ENCODE measurements at regions not wholly inside any gene's neighbourhood (a gene's known extent, or its start where the extent isn't known, plus 50 kb on each side); places are given as distances from the start of the nearest gene placed in this dataset.

- no peak overlapping the region for H3K27ac ChIP-seq
- no peaks in the 10 kb centered on the region for H3K9me3 ChIP-seq
- intact Hi-C loops (cut with DNase I), result no loop called here
- no peak overlapping the region for H3K4me3 ChIP-seq
- H3K27me3 ChIP-seq, result no peaks in the 10 kb centered on the region
- no peak for DNase-seq
- TF ChIP-seq CTCF (IDR thresholded peaks at IDR 0.05) (no peak), POLR2A (IDR thresholded peaks at IDR 0.05) (no peak)
- no peaks in the 10 kb centered on the region for H3K36me3 ChIP-seq
- WGBS (ENCODE audit: insufficient coverage, low coverage, low lambda C conversion rate, missing lambda C conversion rate), result 44% methylated on average over 2 of the region's 2 CpGs
- no peaks in the 10 kb centered on the region for H3K4me1 ChIP-seq
- ATAC-seq, result no peak
Measured at GRCh38 chr1:239635276-239635675, 248.9 kb downstream of the CHRM3 start.

- H3K4me1 ChIP-seq, result no peaks in the 10 kb centered on the region
- H3K4me3 ChIP-seq, result no peak overlapping the region
- ATAC-seq (no peak), DNase-seq (no peak)
- no peak for TF ChIP-seq POLR2A (IDR thresholded peaks at IDR 0.05)
- no peak for TF ChIP-seq CTCF (IDR thresholded peaks at IDR 0.05)
- H3K27ac ChIP-seq, result no peak overlapping the region
- no peaks in the 10 kb centered on the region for H3K9me3 ChIP-seq
- H3K36me3 ChIP-seq, result no peaks in the 10 kb centered on the region
- no peaks in the 10 kb centered on the region for H3K27me3 ChIP-seq
- intact Hi-C loops (cut with DNase I), result no loop called here
- WGBS (ENCODE audit: insufficient coverage, low coverage, low lambda C conversion rate, missing lambda C conversion rate), result 27% methylated on average over 3 of the region's 3 CpGs
Measured at GRCh38 chr1:239636347-239636746, 250.0 kb downstream of the CHRM3 start.

GRCh38 chr1:239644604-239645003 lies 258.2 kb downstream of the CHRM3 start:
- no peaks in the 10 kb centered on the region for H3K9me3 ChIP-seq
- TF ChIP-seq POLR2A (IDR thresholded peaks at IDR 0.05) (no peak), CTCF (IDR thresholded peaks at IDR 0.05) (no peak)
- no peaks in the 10 kb centered on the region for H3K4me1 ChIP-seq
- no peak overlapping the region for H3K27ac ChIP-seq
- no peak overlapping the region for H3K4me3 ChIP-seq
- no peak for ATAC-seq
- H3K36me3 ChIP-seq, result no peaks in the 10 kb centered on the region
- 55% methylated on average over 2 of the region's 3 CpGs for WGBS (ENCODE audit: insufficient coverage, low coverage, low lambda C conversion rate, missing lambda C conversion rate)
- intact Hi-C loops (cut with DNase I), result no loop called here
- no peak for DNase-seq
- no peaks in the 10 kb centered on the region for H3K27me3 ChIP-seq

GRCh38 chr1:239647045-239647444 lies 260.7 kb downstream of the CHRM3 start:
- Histone ChIP-seq H3K4me1 (no peaks in the 10 kb centered on the region), H3K4me3 (no peak overlapping the region), H3K27ac (no peak overlapping the region), H3K9me3 (no peaks in the 10 kb centered on the region), H3K27me3 (no peaks in the 10 kb centered on the region), H3K36me3 (no peaks in the 10 kb centered on the region)
- intact Hi-C loops (cut with DNase I), result no loop called here
- TF ChIP-seq CTCF (IDR thresholded peaks at IDR 0.05) (no peak), POLR2A (IDR thresholded peaks at IDR 0.05) (no peak)
- DNase-seq (no peak), ATAC-seq (no peak)
- WGBS (ENCODE audit: insufficient coverage, low coverage, low lambda C conversion rate, missing lambda C conversion rate), result 59% methylated on average over 3 of the region's 3 CpGs

GRCh38 chr1:239647964-239648632 lies 261.7 kb downstream of the CHRM3 start:
- DNase-seq (no peak), ATAC-seq (no peak)
- no peaks in the 10 kb centered on the region for H3K27me3 ChIP-seq
- no peaks in the 10 kb centered on the region for H3K4me1 ChIP-seq
- no peaks in the 10 kb centered on the region for H3K9me3 ChIP-seq
- TF ChIP-seq POLR2A (IDR thresholded peaks at IDR 0.05), result no peak
- TF ChIP-seq CTCF (IDR thresholded peaks at IDR 0.05), result no peak
- no peak overlapping the region for H3K27ac ChIP-seq
- 46% methylated on average over 2 of the region's 2 CpGs for WGBS (ENCODE audit: insufficient coverage, low coverage, low lambda C conversion rate, missing lambda C conversion rate)
- intact Hi-C loops (cut with DNase I), result no loop called here
- H3K4me3 ChIP-seq, result no peak overlapping the region
- no peaks in the 10 kb centered on the region for H3K36me3 ChIP-seq

Measured in right lobe of liver (tissue), 6 donors.